Tibial artery (tissue), 4 donors: ENCODE measurements at regions not wholly inside any gene's neighbourhood (a gene's known extent, or its start where the extent isn't known, plus 50 kb on each side); places are given as distances from the start of the nearest gene placed in this dataset.

Experiments used
- DNase-seq, 2 donors: peaks; one replicate each; pipeline ENCODE4 v3.0.0-alpha.2; 2019
- H3K27ac ChIP-seq, 2 donors: fragments of 200-600 bp; sonication (generic) in 1 of 2; 1 replicate in 1 of 2; 2 replicates in 1 of 2; pipeline ENCODE4 v1.5.1; 2018 to 2019; ENCODE audit warnings: mild to moderate bottlenecking in 1 of 2
- H3K27me3 ChIP-seq, 2 donors: fragments of 200-600 bp; sonication (generic) in 1 of 2; one replicate each; pipeline versions ENCODE4 v1.5.1 to v1.6.0; 2016 to 2019
- H3K36me3 ChIP-seq, 3 donors: fragments of 200-600 bp; sonication (generic) in 2 of 3; one replicate each; pipeline ENCODE4 v1.5.1; 2016 to 2019; ENCODE audit warnings: mild to moderate bottlenecking in 2 of 3
- H3K4me1 ChIP-seq, 4 donors: fragments of 200-600 bp; sonication (generic) in 2 of 4; 1 replicate in 3 of 4; 2 replicates in 1 of 4; pipeline ENCODE4 v1.5.1; 2016 to 2019
- H3K4me3 ChIP-seq, 2 donors: fragments of 200-600 bp; sonication (generic) in 1 of 2; 1 replicate in 1 of 2; 2 replicates in 1 of 2; pipeline ENCODE4 v1.5.1; 2018 to 2019; ENCODE audit warnings: mild to moderate bottlenecking in 2 of 2
- H3K9me3 ChIP-seq, 3 donors: fragments of 200-600 bp; sonication (generic) in 1 of 3; one replicate each; pipeline ENCODE4 v1.5.1; 2016 to 2019
- intact Hi-C: fragments of 100-400 bp; cut with DNase I; formaldehyde crosslinking; loops from one replicate; pipeline ENCODE4 v1.15.0; 2023; ENCODE audit warnings: low total_unique reads
- TF ChIP-seq, protein P1 (sequence below), 2 experiments: fragments of 200-600 bp in 1 of 2; fragments of 450-650 bp in 1 of 2; IDR thresholded peaks; one replicate each; pipeline ENCODE4 v1.5.1; 2017 to 2019; ENCODE audit warnings: antibody characterized with exemption in 2 of 2, mild to moderate bottlenecking in 1 of 2, moderate library complexity in 1 of 2

DNA sequence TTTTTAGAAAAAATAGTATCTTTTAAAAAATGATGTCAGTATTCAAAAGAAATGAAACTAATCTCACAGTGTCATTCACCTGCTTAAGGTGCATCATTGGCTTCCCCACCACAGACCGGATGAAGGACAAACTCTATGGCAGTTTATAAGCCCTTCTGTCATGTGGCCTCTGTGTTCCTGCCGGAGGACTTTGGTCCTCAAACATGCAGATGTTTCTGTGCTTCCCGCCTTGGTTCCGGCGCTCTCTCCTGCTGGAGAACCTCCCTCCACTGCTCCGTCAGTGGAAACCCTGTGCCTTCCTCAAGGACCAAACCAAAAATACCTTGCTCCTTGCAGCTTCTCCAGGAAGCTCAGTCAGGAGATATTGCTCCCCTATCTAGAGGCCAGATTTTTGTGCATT lies 326.3 kb downstream of the UACA start:
- H3K27me3 ChIP-seq = peaks cover 0 to 17% of the 10 kb centered on the region in 2 donors
- DNase-seq = peak in 1 of 2 donors; percentile 21
- H3K36me3 ChIP-seq = no peaks in the 10 kb centered on the region
- H3K4me3 ChIP-seq = no peak overlapping the region
- H3K9me3 ChIP-seq = no peaks in the 10 kb centered on the region
- TF ChIP-seq, protein P1, sequence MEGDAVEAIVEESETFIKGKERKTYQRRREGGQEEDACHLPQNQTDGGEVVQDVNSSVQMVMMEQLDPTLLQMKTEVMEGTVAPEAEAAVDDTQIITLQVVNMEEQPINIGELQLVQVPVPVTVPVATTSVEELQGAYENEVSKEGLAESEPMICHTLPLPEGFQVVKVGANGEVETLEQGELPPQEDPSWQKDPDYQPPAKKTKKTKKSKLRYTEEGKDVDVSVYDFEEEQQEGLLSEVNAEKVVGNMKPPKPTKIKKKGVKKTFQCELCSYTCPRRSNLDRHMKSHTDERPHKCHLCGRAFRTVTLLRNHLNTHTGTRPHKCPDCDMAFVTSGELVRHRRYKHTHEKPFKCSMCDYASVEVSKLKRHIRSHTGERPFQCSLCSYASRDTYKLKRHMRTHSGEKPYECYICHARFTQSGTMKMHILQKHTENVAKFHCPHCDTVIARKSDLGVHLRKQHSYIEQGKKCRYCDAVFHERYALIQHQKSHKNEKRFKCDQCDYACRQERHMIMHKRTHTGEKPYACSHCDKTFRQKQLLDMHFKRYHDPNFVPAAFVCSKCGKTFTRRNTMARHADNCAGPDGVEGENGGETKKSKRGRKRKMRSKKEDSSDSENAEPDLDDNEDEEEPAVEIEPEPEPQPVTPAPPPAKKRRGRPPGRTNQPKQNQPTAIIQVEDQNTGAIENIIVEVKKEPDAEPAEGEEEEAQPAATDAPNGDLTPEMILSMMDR (IDR thresholded peaks at IDR 0.05) = no peak
- H3K4me1 ChIP-seq = no peaks in the 10 kb centered on the region
- H3K27ac ChIP-seq = no peak overlapping the region
- intact Hi-C loops = no loop called here

- no peaks in the 10 kb centered on the region for H3K4me1 ChIP-seq
- no peak overlapping the region for H3K27ac ChIP-seq
Measured at GRCh38 chr15:70436428-70436827, 326.9 kb downstream of the UACA start.

GRCh38 chr15:70435872-70436271 lies 327.5 kb downstream of the UACA start:
- TF ChIP-seq, protein P1 (IDR thresholded peaks at IDR 0.05) = no peak
- Histone ChIP-seq H3K9me3 (no peaks in the 10 kb centered on the region), H3K36me3 (no peaks in the 10 kb centered on the region), H3K27ac (no peak overlapping the region), H3K4me1 (no peaks in the 10 kb centered on the region), H3K4me3 (no peak overlapping the region), H3K27me3 (peaks cover 0 to 14% of the 10 kb centered on the region in 2 donors)
- DNase-seq = peak in 1 of 2 donors; percentile 3
- intact Hi-C loops = no loop called here

More at GRCh38 chr15:70436428-70436827, 326.9 kb downstream of the UACA start:
- no peak for DNase-seq
- no peaks in the 10 kb centered on the region for H3K9me3 ChIP-seq
- H3K27me3 ChIP-seq = peaks cover 0 to 15% of the 10 kb centered on the region in 2 donors
- no peaks in the 10 kb centered on the region for H3K36me3 ChIP-seq
- TF ChIP-seq, protein P1 (IDR thresholded peaks at IDR 0.05) = no peak
- intact Hi-C loops = no loop called here
- H3K4me3 ChIP-seq = no peak overlapping the region

DNA sequence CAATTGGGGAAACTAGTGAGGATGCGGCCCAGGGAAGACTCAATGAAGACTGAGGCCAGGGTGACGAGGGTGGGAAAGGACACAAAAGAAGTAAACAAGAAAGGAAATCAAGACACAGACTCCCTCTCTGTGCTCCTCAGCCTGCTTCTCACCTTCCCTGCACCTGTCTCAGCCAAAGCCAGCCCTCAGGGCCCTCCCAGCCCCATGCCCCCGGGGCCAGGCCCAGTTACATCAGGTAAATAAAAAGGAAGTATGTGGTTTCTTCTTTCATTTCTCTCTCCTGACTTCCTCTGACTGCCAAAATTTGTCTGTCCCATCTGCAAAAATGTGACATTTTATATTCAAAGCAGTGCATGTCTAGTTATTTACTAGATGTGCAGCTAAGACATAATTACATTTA lies 328.0 kb downstream of the UACA start:
- H3K9me3 ChIP-seq = no peaks in the 10 kb centered on the region
- TF ChIP-seq, protein P1 (IDR thresholded peaks at IDR 0.05) = no peak
- peaks cover 0 to 11% of the 10 kb centered on the region in 2 donors for H3K27me3 ChIP-seq
- H3K27ac ChIP-seq = no peak overlapping the region
- peak in 1 of 2 donors; percentile 24 for DNase-seq
- H3K4me3 ChIP-seq = no peak overlapping the region
- intact Hi-C loops = no loop called here
- no peaks in the 10 kb centered on the region for H3K36me3 ChIP-seq
- H3K4me1 ChIP-seq = no peaks in the 10 kb centered on the region

DNA sequence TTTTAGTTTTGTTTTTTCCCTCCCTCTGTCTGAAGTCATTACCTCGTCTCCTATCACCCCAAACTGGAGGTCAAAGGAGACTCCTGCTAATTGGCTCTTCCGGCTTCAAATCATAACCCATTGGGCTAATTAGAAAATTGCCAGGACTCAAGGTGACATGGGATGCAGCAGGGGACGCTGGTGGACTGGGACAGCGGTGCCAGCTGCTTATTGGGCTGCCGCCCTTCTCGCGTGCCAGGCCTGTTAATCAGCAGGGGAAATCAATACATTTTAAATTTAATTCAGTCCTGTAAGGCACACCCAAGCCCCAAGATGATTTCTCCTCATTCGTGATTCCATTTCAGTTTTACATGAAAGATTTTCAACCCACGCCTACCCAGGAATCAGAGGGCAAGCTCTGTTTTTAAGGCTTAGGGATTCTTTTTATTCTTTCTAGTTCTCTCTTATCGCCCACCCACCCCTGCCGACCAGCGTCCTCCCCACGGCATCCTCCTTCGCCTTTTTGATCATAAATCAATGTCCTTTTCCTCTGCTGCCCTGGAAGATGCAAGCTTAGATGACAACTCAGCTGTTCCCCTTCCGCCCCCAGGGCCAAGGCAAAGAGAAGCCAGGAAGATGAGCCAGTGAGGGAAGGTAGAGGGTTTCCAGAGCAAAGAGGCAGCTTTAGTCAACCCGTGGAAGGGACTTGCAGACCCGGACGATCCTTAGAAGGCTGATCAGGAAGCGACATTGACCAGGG lies 329.6 kb downstream of the UACA start:
- peak in 1 of 2 donors; percentile 19 for DNase-seq
- TF ChIP-seq, protein P1 (IDR thresholded peaks at IDR 0.05) = no peak
- intact Hi-C loops = no loop called here
- H3K4me1 ChIP-seq = no peaks in the 10 kb centered on the region
- peaks cover 0 to 6% (median 0%) of the 10 kb centered on the region in 3 donors for H3K9me3 ChIP-seq
- no peak overlapping the region for H3K27ac ChIP-seq
- H3K36me3 ChIP-seq = no peaks in the 10 kb centered on the region
- H3K4me3 ChIP-seq = no peak overlapping the region
- peaks cover 0 to 10% of the 10 kb centered on the region in 2 donors for H3K27me3 ChIP-seq
